IPS-NIHi7 (cell line): ENCODE measurements at regions not wholly inside any gene's neighbourhood (a gene's known extent, or its start where the extent isn't known, plus 50 kb on each side); places are given as distances from the start of the nearest gene placed in this dataset.

Experiments
- DNase-seq: peaks from one replicate; pipeline ENCODE4 v3.0.0; 2012; ENCODE audit warnings: mixed read lengths; ENCODE audit errors: extremely low spot score

DNA sequence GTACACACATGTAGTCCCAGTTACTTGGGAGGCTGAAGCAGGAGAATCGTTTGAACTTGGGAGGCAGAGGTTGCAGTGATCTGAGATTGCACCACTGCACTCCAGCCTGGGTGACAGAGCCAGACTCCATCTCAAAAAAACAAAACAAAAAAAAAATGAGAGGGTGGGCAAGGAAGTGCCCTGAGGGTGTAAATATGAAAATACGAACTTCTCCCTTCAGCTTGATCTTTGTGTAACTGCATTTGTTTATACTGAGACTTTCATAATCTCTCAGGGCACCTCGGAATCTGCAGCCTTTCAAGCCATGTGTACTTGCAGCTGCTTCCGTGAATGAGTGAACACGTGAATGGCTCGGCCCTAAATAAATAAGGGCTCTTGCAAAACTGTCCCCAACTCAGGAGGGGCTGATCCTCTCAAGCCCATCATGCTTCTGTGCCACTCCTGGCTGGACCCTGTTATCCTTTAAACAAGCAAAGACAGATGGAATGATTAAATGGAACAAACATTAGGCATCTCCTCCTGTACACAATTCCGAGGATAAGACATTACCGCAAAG is 96.8 kb downstream of the BOD1L2 start:
- DNase-seq: no peak

DNA sequence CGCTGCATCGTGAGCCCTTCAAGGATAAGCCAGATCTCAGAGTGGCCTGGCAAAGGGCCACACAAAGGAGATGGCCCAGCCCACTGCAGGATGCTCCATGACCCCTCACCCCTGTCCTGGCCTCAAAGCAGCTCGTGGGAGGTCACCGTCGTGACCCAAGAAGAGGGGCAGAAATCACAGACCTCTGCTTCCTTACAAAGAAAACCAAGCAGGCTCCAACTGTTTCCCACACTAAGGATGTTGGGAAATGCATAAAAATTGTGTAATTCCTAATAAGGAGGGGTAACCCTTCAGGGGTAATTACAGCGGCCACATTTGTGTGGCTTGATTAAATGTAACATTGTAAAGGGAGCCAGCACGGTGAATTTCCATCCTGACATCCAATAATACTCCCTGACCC is 102.3 kb downstream of the BOD1L2 start:
- DNase-seq: no peak

DNA sequence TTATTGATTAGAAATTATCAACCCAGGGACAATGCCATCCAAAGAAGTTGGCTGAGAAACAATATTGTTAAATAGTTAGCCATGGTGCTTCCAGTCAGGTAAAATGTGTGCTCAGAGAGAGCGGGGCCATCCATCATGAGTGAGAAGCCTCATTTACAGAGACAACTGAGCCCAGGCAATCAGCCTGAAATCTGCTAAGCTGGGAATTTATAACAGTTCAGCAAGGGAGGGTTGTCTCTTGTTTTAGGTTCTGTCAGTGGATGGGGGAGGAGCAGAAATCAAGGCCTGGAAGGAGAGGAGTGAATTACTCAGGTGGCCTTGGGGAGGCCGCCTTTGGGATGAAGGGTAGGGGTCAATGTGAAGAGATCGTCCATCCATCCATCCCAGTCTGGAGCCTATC is 102.5 kb upstream of the ST8SIA3 start:
- no peak for DNase-seq

DNA sequence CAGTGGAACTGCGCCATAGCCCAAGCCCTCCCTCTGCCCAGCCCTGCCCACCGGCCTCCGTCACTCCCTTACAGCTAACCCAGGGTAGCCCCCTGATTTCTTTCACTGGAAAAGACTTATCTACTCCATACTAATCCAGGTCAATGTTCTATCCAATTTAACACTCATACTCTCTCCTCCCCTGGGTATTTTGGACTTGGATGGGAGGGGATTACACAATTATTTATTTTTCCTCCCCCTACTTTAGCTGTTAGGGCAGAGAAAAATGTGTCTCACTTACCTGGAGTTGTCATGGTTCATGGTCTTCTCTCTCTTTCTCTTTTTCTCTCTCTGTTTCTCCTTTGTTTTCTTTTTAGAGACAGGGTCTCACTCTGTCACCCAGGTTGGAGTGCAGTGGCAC is 100.6 kb upstream of the ST8SIA3 start:
- DNase-seq: no peak

DNA sequence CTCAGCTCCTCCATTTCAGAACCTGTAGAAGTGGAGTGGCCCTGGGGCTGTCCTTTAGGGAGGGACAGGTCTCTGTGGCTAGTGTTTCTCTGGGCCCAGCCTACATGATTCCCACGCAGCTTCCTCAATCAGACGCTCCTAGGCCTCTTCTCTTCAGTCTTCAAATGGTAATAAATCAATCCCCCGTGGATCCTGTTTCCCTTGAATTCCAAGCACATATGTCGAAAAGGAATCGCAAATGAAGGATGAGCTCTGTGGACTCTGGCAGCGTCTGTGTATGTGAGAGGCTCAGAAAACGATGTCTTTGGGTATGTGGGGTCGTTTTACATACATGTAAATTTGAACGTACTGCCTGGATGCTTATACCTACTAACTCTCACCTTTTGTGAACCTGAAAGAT is 98.5 kb upstream of the ST8SIA3 start:
- DNase-seq: no peak

DNA sequence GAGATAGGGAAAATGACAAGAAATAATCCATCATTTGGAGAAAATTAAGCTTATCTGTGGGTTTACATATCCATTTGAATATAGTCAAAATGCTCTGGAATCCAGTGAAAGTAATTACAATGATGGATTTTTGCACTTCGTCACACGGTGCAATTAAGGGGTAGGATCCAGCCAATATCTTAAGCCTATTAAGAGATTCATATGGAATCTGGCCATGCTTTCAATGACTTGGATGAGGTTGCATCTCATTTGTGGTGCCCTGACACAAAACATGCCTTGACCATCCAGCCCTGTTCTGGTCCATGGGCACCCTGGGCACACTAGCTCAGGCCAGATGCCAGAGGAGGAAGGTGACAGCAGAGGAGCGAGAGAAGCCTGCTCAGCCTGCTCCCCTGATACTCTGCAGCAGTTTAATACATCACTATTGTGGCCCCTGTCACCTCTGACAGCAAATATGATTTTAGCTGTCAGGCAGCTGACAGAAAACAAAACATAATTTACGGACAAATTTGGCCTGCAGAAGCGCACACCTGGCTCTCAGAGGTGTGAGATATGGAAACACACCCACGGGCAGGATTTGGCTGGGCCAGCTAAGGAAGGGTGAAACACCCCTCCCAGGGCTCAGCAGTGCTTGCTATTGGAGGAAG is 94.1 kb upstream of the ST8SIA3 start:
- DNase-seq: no peak

DNA sequence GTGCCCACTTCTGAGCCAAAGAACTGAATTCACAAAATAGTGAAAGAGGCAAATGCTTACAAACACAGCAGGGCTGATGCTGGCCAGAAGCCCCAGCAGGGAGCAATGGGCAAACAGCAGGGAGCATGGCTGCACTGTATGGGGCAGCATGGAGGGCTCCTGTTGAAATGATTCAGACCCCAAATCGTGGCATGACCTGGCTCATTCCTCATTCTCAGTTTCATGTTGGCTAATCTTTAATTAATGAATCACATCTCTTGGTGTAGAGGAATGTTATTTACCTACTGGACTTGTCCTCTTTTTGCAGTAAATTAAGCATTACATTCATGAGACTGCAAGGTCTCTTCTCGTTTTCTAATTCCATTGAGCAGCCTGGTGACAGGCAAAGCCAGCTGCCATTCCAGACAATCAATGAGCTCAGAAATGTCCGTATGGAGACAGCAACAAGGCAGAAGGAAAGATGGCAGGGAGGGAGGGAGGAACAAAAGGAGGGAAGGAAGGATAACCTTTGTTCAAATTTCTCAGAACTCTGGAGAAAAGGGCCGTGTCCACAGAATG is 84.9 kb upstream of the ST8SIA3 start:
- no peak for DNase-seq

DNA sequence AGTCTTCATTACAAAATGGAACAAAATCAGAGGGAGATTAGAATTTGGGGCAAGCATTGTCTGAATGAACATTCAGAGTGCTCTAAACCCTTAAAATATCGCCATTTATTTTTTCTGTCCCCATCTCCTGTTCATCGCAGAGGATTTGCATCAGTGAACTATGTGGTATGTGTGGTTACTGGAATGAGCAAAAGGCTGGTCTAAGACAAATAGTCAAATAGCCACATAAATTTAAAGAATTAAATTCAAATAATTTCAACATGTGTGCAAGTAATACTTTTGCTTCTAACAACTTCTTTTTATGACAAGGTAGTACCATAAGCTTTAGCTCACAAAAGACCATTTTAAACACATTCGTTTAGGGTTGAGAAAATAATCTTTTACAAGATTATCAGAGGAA is 82.6 kb upstream of the ST8SIA3 start:
- DNase-seq: no peak

DNA sequence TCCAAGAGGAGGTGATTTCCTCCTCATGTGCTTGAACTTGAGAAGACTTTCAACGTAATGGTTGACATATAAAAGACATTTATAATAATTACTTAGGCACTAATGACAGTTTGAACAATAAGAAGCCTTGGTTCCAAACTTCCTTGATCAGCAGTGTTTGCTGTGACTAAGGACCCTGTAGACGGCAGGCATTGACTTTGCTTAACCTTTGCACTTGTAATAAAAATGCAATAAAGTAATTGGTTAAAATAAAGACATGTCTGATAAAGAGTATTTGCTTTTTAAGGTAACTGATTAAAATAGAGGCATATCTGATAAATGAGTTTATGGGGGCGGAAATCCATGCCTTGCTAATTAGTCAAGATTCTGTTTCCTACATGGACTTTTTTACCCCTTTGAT is 82.2 kb upstream of the ST8SIA3 start:
- no peak for DNase-seq

DNA sequence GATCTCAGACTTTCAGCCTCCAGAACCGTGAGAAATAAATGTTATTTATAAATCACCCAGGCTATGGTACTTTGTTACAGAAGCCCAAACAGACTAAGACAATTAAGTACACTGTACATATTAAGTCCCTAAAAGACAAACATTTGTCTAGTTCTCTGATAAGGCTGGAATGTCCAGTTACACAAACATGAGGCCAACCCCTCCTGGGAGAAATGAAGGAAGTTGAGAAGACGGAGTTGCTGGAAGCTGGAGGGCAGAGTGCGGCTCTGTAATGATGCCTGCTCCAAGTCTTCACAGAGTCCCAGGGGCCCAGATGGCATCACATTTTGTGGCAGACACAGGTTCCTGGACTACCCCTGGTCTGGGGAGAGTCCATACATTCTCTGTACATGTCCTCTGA is 79.2 kb upstream of the ST8SIA3 start:
- no peak for DNase-seq

DNA sequence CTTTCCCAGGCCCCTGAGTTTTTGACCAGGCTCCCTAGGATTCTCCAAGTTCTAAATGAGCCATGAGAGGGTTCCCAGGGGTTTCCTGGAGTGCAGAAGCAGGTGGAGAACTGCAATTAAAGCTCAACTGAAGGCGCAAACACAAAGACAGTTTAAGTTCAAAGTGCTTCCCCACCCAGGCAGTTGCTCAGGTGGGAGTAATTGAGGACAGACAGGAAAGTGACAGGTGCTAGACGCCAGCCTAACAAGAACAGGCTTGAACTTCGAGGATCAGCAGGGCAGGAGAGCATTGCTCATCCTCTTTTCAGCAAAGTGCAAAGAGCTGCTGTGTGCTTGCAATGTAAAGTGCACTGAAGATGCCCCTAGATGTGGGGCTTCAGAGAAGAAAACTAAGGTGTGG is 77.2 kb upstream of the ST8SIA3 start:
- DNase-seq: no peak

DNA sequence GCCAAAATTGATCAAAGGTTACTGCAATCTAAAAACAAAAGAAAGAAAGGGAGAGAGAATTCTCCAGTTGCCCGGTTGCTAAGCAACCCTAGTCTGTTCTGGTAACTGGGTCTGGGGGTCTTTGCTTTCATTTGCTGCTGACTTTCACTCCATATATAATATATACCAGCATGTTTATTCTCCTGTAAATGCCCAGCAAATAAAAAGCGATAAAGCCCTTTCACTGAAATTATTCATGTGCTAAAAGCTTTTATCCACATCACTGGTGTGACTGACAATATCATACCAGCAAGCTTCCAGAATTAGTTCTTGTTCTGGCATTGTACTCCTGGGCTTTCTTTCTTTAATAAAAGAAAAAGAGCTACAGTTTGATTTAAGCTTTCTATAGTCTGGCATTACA is 75.5 kb upstream of the ST8SIA3 start:
- DNase-seq: no peak

DNA sequence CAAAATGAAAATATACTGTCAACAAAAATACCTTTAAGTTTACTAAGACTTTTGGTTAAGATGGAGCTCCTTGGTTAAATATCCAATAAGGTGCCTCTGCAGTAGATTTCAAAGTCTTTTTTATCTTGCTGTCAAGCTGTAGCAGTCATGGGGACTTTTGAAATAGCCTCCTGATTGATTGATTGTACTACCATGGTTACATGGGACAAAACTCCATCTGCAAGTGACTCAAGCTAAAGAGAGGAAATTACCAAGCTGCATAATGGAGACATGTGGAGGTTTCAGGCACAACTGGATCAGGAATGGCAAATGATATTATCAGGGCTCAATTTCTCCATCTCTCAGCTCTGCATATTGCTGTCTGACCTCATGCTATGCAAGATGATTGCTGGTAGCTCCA is 73.4 kb upstream of the ST8SIA3 start:
- DNase-seq: no peak

DNA sequence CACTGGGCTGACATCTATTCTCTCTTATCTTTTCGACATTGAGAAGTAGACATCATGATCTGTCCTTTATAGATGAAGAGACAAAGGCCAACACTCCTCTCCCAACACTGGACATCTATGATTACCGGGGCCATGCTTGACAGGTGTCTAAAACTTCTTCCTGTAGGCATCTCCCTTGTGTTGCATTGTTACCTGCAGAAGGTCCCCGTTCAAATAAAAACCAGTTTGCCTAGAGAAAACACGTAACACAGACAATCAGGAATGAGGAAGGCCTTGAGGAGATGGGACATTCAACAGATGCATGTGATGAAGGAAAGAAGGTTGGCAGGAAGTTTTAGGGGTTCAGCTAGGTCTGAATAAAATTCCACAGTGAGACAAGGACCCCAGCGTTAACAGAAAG is 70.8 kb upstream of the ST8SIA3 start:
- DNase-seq: no peak

DNA sequence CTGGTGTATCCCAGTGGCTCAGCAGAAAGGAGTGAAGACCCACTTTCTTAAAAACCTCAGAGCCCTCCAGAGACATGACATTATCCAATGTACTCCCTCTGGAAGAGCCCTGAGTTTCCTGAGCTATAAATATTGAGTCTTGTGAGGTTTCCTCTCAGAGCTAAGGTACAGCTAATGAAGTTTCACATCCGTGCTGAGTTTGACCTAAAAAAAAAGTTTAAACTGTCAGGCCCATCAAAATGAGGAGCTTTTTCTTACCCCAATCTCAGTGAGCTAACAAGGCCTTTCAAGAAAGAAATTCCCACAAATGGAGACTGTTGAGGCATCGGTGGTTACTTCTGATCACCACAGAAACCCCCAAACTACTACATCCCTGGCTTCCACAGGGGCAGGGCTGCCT is 65.4 kb upstream of the ST8SIA3 start:
- DNase-seq: no peak

DNA sequence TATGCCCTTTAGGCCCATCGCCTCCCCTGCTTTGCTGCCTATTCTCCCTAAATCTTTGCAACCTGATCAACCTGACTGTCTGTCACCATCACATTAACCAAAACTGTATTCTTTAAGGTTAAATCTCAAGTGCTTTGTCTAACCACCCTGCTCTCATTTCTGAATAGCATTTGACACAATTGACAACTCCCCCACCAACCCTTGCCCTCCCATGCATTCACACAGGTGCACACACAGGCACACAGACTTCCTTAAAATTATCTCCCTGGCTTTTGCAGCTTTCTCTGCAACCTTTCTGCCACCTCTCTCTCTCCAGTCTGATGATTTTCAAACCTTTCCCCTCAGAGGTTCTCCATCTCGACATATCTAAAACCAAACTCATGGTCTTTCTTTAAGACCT is 64.6 kb upstream of the ST8SIA3 start:
- DNase-seq: no peak

DNA sequence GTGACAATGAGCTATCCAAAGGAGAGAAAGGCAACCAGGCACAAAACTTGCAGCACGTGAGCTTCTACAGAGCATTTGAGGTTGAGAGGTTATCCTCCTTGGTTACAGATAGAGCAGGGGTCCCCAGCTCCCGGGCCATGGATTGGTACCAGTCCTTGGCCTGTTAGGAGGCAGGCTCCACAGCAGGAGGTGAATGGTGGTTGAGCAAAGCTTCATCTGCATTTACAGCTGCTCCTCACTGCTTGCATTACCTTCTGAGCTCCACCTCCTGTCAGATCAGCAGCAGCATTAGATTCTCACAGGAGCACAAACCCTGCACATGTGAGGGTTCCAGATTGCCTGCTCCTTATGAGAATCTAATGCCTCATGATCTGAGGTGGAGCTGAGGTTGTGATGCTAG is 57.8 kb upstream of the ST8SIA3 start:
- DNase-seq: no peak

DNA sequence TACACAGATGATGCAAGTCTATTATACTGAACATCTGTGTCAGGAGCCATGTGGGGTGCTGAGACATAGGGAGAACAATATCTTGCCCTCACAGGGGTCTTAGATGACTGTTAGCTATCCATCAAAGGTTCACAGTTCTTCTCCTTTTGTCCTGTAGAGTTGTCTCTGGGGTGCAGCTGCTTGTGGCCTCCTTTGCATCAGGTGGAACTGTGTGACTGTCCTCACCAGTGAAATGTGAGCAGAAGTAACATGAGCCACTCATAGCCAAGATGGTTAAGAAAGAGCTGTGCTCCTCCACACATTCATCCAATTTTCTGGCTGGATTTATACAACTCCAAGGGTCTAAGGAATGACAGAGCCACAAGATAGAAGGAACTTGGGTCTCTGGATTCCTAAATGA is 56.0 kb upstream of the ST8SIA3 start:
- no peak for DNase-seq

DNA sequence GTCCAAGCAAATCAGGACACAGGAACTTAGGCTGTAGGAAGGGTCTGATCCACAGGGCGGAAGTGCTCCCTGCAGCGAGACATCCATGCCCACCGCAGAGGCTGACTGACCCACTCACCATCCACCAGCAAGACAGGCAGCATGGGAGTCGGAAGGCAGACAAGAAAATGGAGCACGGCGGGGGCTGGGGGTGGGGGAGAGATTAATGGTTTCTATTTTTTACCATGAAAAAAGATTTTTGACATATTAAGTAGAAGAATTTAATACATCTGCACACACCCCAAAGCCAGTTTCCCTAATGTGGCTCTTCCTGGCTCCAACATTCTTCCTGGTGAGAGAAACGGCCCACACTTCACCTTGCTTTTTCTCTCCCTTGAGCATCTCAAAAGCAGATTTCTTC is 55.1 kb upstream of the ST8SIA3 start:
- DNase-seq: no peak

DNA sequence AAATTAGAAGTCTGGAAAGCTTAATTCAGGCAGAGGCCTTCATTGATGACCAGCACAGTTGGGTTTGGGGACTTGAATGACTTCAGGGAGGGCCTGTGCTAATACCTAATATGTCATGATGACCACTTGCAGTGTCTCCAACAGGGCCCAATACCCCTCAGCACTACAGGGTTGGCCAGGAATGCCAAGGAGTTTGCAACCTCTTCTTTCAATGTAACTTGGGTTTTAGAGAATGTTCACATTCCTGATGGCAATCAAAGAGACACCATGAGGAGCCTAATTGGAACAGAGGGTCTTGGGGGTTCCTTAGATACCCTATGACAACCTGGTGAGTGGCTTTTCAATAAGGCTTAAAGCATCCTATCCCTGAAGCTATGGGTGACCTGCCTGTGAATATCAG is 52.4 kb upstream of the ST8SIA3 start:
- no peak for DNase-seq

DNA sequence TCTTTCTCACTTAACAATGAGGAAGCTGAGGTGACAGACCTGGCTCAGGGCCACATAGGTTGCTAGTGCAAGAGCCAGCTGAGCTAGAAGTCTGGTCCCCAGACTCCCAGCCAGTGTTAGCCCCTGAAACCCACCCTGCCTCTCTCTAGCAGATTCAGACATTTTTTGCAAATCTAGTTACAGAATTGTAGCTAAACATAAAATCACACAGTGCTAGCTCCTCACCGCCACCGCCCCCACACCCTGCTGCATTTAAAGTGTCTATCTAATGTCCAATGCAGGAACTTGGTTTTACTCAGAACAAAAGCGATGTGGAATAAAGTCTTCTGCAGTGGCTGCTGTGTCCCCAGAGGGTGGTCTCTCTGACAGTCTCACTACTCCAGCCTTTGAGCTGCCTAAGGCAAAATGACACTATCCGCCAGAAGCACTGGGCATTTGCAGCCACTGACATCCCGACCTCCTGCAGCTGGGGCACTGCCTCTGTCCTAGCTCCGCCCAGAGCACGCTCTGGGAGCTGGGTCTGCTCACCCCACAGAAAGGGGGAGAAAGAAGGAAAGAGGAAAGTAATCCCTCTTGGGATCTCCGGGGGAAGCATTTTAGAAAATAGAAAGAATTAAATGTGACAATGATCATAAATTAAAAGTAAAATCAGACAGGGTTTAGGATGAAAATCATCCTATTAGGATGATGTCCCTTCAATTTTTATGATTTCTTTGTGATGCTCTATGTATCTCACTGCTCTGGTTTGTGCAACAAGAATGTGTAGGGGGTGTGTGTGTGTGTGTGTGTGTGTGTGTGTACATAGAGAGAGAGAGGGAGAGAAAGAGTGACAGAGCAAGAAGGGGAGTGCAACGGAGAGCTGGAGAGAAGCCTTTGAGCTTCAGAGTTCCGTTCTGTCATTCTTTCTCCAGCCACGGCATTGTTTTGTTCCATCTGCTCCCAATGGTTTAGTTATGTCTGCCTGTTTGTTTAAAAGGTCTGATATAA is 50.5 kb upstream of the ST8SIA3 start:
- peak; percentile 53 for DNase-seq
